ENCODE measurements at regions not wholly inside any gene's neighbourhood (a gene's known extent, or its start where the extent isn't known, plus 50 kb on each side); places are given as distances from the start of the nearest gene placed in this dataset.

- TF ChIP-seq CTCF (IDR thresholded peaks at IDR 0.05) (no peak), POLR2AphosphoS5 (IDR thresholded peaks at IDR 0.05; ENCODE audit: low read depth, low read length) (no peak)
Observed at GRCh38 chr6:80523010-80523409, 416.5 kb downstream of the BCKDHB start.
